Fibroblast of skin of right quadriceps (primary cell): ENCODE measurements at regions not wholly inside any gene's neighbourhood (a gene's known extent, or its start where the extent isn't known, plus 50 kb on each side); places are given as distances from the start of the nearest gene placed in this dataset.

ENCODE experiments used
- DNase-seq: peaks from one replicate; pipeline ENCODE4 v3.0.0-alpha.2; 2013

DNA sequence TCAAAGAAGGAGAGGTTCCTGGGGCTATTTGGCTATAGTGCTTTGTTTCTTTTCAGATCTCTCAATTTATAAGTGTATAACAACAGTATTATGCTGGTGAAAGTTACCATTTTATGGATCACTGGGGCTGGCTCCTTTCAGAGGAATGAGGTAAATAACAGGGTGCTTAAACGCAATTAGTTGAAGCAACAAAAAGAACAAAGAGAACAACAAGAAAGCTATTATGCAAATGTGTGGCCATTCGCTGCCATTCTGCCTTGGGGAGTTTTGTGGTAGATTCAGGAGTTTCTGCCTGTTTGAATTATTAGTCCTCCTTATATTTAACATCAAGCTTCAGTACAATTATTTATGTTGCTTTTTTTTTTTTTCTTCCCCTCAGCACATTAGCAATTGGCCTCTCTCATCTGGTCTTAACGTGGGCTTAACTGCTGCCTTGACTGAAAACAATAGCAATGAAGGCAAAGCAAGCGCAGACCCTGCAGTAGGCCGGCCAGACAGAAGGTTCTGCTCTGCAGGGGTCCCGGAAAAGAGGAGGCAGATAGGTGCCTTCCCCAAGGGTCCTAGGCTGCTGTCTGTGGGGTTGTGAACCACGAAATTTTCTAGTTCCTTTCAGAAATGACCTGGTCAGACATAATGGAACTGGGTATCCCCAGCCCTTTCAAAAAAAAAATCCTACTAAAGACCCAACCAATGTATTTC, 339.9 kb upstream of the PODXL start:
- DNase-seq = no peak

DNA sequence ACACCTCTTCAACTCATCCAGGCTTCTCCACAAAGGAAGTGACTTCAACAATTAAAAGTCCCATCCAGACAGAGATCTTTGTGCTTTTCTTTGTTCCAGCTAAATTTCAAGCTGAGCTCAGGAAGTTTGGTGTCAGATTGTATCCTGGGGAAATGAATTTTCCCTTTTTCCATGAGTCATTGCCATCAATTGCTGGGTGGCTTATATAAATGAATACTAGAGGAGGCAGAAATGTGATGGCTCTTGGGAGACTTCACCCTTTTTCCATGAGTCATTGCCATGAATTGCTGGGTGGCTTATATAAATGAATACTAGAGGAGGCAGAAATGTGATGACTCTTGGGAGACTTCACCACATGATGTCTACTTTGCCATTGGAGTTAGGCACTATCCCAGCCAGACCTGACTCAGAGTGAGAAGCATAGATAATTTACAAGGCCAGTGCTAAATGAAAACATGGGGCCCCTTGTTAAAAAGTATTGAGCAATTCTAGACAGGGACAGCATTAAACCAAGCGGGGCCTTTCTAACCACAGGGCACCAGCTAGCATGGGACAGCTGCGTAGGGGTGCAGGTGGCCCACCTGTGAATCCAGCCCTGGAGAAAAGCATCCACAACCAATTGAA, 339.2 kb upstream of the PODXL start:
- peak; percentile 99 for DNase-seq

DNA sequence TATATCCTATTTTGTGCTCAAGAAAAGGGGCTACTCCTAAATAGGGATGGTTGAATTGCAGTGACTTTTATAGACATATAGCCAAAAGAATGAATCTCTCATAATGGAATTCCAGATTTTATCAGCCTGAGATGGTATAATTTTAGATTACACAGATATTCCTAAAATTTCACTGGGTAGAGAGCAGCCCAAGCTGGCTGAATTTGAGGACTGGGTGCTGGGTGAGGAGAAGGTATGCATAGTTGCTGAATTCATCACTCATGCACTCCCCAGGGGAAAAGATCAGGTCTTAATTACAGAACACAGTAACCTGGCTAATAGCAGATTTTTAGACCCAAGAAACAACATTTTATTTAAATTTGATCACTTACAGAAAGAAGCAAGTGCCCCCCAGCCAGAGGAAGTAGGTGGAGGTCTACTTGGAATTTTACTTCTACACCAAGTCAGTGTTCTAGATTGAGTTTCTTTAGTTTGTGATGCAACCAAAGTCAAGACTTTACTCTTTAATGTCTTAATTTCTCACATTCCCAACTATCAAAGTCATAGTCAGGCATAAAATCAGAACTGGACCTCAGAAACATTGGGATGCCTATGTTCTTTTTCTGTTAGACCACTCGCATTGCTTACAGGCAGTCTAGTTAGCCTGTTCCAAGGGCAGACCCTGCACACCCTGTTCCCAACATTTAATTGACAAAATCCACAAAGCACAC, 337.4 kb upstream of the PODXL start:
- DNase-seq = peak; percentile 64

DNA sequence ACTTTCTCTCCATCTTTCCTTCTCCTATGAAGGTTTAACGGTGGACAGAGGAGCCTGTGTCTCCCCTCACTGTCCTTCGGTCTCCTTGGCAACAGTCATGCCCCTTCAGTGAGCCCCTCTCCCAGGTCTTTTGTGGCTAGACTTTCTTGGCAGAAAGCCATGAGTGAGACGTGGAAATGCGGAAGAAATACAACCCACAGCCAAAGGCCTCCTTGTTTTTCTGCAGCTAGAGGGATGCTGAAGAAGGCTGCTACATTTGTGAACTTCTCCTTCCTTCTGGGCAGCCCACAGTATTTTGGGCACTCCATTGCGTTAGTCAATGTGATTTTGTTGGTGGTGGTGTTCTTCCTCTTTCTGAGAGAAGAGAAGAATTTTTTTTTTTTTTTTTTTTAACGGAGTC, 333.7 kb upstream of the PODXL start:
- DNase-seq = no peak

DNA sequence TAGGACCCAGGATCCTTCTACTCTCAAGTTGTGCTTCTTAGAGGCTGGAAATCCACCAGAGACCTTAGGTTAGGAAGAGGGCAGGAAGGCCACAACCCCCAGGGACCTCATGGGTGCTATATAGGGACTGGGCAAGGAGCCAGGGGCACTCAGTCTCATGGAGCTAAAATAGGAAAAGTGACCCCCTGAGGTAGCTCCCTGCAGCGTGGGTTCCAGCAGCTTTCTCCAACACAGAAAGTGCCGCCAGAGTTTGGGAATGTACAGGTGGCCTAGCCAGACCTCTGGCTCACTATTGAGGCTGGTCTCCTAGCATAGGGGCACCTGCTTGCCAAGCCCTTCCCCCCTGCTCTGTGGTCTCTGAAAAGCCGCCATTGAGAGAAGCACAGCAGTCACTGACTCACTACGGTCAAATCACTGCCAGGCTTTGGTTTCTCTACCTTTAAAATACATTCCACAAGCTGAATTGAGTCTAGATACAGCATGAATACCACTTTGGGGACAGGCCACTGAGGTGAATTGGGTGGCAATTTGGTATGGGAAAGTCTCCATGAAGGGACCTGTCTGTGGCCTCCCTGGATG, 333.2 kb upstream of the PODXL start:
- no peak for DNase-seq

DNA sequence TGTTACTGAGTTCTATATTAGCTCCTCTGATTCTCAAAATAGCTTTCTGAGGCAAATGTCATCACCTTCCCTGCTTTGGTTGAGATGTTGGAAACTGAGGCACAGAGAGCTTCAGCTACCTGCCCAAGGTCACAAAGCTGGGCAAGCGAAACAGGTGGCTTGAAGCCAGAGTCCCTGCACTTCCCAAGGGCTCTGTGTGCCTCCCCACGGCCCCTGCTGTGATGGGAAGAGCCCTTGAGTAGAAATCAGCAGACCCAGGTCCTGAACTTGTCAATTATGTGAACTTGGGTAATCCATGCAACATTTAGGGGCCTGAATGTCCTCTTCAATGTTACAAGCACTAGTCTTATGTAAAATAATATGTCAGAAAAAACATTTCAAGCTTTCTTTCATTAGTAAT, 327.3 kb upstream of the PODXL start:
- no peak for DNase-seq

DNA sequence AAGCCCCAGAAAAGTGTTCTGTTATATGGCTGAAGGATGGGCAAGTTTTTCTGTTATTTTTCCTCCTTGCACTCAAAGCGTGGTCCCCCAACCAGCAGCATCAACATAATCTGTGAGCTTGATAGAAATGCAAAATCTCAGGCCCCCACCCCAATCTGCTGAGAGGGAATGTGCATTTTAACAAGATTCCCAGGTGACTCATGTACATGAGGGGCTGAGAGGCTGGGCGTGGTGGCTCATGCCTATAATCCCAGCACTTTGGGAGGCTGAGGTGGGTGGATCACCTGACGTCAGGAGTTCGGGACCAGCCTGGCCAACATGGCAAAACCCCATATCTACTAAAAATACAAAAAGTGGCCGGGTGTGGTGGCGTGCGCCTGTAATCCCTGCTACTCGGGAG, 326.8 kb upstream of the PODXL start:
- no peak for DNase-seq

DNA sequence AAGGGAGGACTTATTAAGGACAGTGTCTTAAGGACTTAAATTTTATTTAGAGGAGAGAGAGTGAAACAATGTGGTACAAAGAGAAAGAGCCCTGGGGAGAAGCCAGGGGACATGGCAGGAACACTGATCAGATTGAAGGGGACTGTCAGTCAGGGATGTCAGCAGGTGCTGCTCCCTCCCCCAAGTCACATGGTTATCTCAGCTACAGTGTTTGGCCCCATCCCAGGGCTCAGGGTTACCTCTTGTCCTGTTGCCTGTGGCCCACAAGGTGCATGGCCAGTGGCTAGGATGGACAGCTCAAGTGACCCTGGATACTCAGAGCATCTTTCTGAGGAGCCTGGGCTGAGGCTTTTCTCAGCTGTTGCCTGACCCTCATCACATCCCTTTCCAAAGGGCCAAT, 325.9 kb upstream of the PODXL start:
- DNase-seq = no peak

DNA sequence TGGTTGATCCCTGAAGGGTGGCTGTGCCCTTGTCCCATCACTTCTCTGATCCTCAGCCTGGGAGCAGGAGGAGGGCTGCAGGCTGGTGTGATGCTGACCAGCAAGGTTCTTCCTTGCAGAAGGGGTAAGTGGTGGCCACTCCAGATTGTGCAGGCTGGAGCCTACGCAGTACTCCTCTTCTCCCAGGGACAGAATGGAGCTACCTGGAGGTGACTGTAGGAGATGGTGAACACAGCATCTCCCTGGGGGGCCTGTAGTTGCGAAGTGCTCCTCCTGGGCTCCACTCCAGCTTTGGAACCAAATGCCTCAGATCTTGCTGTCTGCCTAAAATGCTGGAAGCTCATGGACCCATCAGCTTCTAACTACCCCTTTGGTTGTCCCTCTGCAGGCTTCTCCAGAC, 323.6 kb upstream of the PODXL start:
- DNase-seq = no peak

DNA sequence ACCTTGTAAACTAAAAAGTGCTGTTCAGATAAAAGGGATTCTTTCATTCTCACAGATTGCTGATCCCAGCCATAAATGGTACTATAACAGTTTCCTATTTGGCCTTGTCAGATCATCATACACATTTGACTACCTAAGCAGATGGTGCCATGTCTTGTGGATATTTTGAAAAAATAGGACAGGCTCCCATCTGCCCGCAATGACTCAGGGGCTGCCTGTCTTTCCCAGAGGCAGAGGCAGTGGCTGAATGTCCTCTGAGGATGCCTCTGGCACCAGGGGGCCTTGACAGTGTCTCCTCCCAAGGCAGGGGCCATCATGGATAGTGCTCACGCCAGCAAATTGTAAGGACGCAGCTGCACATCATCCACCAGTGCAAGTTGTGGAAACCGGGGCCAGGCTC, 323.0 kb upstream of the PODXL start:
- no peak for DNase-seq

DNA sequence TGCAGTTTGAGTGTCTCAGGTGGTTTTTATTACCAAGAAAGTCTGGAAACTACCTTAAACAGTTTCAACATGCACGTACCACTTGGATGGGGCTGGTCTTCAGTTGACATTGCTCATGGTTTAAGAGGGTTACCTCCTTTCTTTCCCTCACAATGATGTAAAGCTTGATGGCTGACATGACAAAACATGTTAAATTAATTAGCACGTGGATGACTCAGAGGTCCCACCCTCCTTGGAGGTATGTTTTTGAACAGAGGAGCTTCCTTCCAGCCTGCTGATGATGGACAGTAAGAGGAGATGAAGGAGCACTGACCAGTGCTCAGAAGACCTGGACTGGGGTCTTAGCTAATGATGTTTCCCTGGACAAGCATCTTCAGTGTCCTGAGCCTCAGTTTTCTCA, 322.3 kb upstream of the PODXL start:
- DNase-seq = no peak

DNA sequence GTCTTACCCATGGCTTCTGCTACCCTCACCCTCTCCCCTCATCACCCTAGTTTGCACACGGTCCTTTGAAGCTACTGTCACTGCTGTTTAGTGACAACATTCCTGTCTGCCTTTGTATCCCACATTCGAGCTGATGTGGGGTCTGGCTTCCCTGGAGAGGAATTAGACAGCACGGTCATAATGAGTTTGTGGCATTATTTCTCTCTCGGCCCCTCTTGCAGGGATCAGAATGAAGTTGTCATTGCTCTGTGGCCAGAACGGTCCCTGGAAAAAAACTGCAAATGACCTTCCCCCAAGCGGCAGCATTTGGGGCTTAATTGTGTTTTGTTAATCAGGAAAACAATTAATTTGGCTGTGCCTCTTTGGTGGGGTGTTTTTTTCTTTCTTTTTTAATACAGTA, 317.2 kb upstream of the PODXL start:
- DNase-seq = no peak

DNA sequence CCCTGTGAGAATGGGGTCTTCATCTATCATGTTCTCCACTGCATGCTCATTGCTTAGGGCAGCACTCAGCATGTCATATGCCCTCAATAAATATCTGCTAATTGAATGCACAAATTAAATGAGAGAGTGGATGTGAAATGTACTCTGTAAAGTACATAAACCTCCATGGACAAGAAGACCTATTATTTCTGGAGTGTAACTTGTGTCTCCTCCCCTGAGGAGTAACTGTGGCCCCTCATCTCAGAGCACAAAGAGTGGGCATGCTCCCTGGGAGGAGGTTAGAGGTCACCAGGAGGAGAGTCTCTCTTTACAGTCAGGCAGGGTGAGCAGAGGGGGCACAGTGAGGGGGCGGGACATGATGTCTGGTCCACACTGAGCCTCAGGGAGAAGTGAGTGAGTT, 313.6 kb upstream of the PODXL start:
- DNase-seq = no peak

DNA sequence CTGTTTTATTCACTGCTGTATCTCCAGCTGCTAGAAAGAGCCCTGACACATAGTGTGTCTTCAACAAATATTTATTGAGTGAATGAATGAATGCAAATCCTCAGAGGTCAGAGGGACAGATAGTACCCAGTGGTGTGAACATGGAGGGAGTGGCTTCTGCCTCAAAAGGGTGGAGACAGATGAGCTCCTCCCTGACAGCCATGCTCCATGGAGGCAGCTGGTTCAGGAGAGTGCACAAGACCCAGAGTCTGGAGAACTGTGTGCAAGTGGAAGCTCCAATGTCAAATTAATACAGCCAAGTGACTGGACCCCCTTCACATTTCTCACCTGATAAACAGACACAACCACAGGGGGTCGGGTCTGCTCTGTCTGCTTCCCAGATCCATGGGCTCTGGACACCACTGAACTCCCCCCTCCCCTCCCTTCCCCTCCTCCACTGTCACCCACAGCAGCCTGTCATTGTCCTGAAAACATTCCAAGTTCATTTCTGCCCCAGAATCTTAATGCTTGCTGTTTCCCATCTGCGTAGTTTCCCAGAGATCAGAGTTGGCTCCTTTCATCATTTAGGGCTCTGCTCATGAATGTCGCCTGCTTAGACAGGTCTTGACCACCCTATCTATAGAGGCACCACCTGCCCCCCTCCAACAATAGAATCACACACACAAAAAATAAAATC, 312.9 kb upstream of the PODXL start:
- DNase-seq = no peak

DNA sequence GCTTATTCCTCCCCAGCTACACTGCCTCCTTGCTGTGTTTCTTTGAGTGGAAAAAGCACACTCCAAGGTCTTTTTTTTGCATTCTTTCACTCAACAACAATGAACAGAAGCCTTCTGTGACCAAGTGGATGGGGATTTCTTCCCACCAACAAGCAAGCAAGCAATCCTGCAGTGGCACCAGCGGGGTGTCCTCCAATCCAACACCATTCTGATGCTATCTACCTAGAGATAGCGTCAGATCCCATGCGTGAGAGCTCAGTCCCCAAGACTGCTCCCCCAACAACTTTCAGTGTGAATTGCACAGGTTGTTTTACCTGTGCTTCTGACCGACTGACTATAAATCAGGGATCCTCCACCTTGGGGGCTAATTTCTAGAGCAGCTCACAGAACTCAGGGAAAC, 311.0 kb upstream of the PODXL start:
- DNase-seq = no peak

DNA sequence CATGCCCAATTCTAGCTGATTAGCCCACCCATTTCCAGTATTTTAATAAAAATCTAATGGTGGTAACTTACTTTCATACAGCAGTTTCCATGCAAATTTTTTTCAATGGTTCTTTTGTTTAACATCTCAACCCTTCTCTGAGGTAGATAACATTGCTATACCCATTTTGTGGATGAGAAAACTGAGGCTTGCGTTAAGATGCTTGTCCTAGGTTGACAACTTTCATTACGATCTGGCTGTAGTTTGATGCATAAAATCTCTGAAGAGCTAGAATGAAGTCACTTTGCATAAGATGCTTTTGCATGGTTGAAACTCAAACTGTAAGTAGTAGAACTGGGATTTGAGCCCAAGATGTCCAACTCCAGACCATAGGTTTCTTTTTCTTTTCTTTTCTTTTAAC, 309.5 kb upstream of the PODXL start:
- no peak for DNase-seq

DNA sequence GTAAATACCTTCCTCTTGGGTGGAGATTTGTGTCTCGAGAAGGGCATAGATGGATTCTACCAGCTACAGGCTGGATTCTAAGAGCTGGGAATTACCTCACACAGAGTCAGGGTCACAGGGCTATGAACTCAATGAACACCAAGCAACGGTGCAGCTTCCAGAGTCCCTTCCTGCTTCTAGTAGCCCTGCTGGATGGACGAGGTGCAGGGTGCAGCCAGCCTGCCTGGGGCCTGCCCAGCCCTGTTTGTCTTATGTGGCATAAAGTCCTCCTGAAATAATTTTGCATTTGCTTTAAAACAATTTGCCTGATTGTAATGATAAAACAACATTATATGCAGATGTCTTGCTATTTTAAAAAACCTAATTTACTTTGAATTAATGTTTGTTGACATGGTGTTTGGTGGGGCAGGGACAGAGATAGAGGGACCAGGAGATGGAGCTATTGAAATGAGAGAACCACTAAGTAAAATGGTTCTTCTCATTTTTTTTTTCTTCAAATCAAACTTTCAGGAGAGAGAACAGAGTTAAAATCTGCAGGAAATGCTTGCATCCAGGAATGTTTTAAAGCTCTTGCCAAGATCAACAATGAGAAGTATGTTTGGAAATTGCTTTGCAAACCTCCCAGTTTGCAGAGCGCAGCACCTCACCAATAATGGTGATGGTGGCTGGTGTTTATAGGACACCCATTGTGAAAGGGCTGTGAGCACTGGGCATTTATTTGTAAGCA, 305.4 kb upstream of the PODXL start:
- DNase-seq = peak; percentile 75

DNA sequence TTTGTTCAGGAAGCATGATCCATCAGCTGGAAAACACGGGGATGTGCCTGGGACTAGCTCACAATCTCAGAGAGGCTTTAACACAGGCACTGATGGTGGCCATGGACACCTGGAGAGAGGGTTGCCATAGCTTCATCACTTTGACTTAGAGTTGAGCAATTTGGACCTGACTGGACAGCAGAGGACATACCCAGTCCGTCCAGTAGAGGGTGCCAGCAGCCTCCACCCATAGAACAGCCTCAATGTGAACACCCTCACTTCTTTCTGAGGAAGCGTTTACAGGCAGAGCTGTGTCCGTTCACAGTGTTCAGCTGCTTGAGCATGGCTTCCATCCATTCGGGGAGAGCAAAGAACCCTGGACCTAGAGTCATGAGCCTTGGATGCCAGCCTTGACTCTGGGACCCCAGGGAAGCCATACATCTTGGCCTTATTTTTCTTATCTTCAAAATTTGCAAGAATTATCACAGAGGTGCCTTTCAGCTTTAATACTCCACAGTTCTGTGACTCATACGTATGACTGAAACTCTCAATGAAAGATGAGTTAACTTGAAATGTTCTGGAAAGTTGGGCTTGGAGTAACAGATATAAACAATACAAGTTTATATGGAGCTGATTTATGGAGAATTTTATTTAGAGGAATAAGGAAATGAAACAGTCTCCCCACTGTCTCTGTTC, 302.9 kb upstream of the PODXL start:
- peak; percentile 72 for DNase-seq

DNA sequence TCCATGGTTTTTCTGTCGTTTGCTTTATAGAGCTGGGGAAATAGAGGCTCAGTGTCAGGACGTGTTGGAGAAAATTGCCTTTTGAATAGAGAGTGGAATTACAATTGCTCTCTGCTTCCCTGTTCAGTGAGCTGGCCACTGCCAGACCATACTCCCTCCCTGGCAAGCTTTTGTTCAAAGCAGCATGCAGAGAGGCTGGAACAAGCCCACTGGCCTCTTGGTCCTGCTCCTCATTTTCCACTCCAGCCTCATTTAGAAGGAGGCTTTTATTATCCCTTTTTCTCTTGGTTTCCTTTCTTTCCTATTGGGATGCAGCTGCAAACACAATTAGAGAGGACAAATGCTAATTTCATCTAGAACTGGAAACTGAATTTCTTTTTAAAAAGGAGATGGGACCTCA, 302.2 kb upstream of the PODXL start:
- DNase-seq = no peak

DNA sequence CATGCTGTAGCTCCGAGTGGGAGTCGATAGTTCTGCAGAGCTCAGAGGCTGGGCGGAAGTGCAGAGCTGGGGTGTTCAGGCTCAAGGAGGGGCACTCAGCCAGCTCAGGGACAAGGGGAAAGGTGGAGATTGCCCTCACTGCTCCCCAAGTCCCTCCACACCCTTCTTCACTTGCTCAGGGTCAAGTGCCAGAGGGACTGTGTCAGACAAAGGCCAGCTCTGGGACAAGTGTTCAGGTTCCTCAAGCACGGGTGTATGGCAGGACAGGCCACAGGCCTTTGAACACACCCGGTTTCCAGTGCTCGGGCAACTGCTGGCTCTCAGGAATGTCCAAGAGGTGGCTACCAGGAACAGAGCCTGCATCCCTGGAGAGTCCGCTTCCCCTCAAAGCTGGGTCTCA, 293.0 kb upstream of the PODXL start:
- DNase-seq = no peak

DNA sequence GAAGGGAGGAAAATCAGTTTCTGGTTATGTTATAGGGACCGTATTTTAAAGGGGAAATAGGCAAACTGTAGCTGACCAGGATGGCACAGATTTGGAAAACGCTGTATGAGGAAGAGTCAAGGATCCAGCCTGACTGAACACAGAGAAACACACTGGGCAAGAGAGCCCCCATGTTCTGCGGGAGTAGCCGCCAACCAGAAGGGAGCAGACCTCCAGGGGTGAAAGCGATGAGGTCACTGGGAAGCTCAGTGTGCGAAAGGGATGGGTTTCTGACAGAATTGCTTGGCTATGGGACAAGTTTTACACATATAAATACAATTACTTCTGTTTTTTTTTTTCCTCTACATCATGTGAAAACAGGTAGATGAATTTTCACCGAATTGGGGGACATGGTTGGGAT, 291.6 kb upstream of the PODXL start:
- no peak for DNase-seq
